ENCODE measurements at regions not wholly inside any gene's neighbourhood (a gene's known extent, or its start where the extent isn't known, plus 50 kb on each side); places are given as distances from the start of the nearest gene placed in this dataset.

- DNase-seq (ENCODE audit: low read depth in 2 of 2) = no peak
Measured at GRCh38 chr10:89829262-89829886, 128.0 kb downstream of the KIF20B start.

GRCh38 chr10:89829887-89830269 is 128.5 kb downstream of the KIF20B start:
- DNase-seq (ENCODE audit: low read depth in 2 of 2) = no peak

GRCh38 chr10:89830624-89831023 is 129.2 kb downstream of the KIF20B start:
- DNase-seq (ENCODE audit: low read depth in 2 of 2) = no peak

- no peak for DNase-seq (ENCODE audit: low read depth in 2 of 2)
Measured at GRCh38 chr10:89836840-89837164, 135.4 kb downstream of the KIF20B start.

- no peak for DNase-seq (ENCODE audit: low read depth in 2 of 2)
Measured at GRCh38 chr10:89837165-89838043, 136.0 kb downstream of the KIF20B start.

GRCh38 chr10:89838044-89838615 is 136.7 kb downstream of the KIF20B start:
- DNase-seq (ENCODE audit: low read depth in 2 of 2) = no peak

- no peak for DNase-seq (ENCODE audit: low read depth in 2 of 2)
Measured at GRCh38 chr10:89845541-89846280, 144.3 kb downstream of the KIF20B start.

GRCh38 chr10:89846281-89846630 is 144.9 kb downstream of the KIF20B start:
- DNase-seq (ENCODE audit: low read depth in 2 of 2) = no peak

GRCh38 chr10:89846786-89847185 is 145.4 kb downstream of the KIF20B start:
- no peak for DNase-seq (ENCODE audit: low read depth in 2 of 2)

GRCh38 chr10:89852872-89853271 is 151.5 kb downstream of the KIF20B start:
- no peak for DNase-seq (ENCODE audit: low read depth in 2 of 2)

GRCh38 chr10:89853781-89854191 is 152.4 kb downstream of the KIF20B start:
- DNase-seq (ENCODE audit: low read depth in 2 of 2) = no peak

- DNase-seq (ENCODE audit: low read depth in 2 of 2) = no peak
Measured at GRCh38 chr10:89857431-89858042, 156.1 kb downstream of the KIF20B start.

- no peak for DNase-seq (ENCODE audit: low read depth in 2 of 2)
Measured at GRCh38 chr10:89861199-89861573, 159.8 kb downstream of the KIF20B start.

- DNase-seq (ENCODE audit: low read depth in 2 of 2) = peak in 1 of 2 donors; percentile 24
Measured at GRCh38 chr10:89861584-89862301, 160.4 kb downstream of the KIF20B start.

GRCh38 chr10:89867964-89868363 is 166.6 kb downstream of the KIF20B start:
- DNase-seq (ENCODE audit: low read depth in 2 of 2) = no peak

- no peak for DNase-seq (ENCODE audit: low read depth in 2 of 2)
Measured at GRCh38 chr10:89869180-89869579, 167.8 kb downstream of the KIF20B start.

GRCh38 chr10:89869592-89870156 is 168.3 kb downstream of the KIF20B start:
- DNase-seq (ENCODE audit: low read depth in 2 of 2) = no peak

- DNase-seq (ENCODE audit: low read depth in 2 of 2) = no peak
Measured at GRCh38 chr10:89870936-89871335, 169.5 kb downstream of the KIF20B start.

- no peak for DNase-seq (ENCODE audit: low read depth in 2 of 2)
Measured at GRCh38 chr10:89873055-89873454, 171.7 kb downstream of the KIF20B start.

- no peak for DNase-seq (ENCODE audit: low read depth in 2 of 2)
Measured at GRCh38 chr10:89875557-89875956, 174.2 kb downstream of the KIF20B start.

GRCh38 chr10:89879121-89879520 is 177.7 kb downstream of the KIF20B start:
- DNase-seq (ENCODE audit: low read depth in 2 of 2) = no peak

Data from stimulated activated CD4-positive, alpha-beta T cell treated with anti-CD3 and anti-CD28 coated beads, Interleukin-4, amount 100 ng/mL, for 48 hours (primary cell).